NCI-H2196 (cell line): ENCODE measurements at regions not wholly inside any gene's neighbourhood (a gene's known extent, or its start where the extent isn't known, plus 50 kb on each side); places are given as distances from the start of the nearest gene placed in this dataset.
"Not testable (repeated sequence)": the region's sequence is repeated elsewhere in the genome, so short reads cannot be mapped to it uniquely, and the experiment has no call there.

Experiments
- DNase-seq: peaks from one replicate; lab custom pipeline; 2025; ENCODE audit not compliant: unreplicated experiment; lab: John Stamatoyannopoulos, UW

- no peak for DNase-seq
Observed at GRCh38 chr5:117568126-117568525, 993.5 kb upstream of the SEMA6A start.

- no peak for DNase-seq
Observed at GRCh38 chr5:117562647-117563046, 988.0 kb upstream of the SEMA6A start.

- DNase-seq = no peak
Observed at GRCh38 chr5:117561531-117561930, 986.9 kb upstream of the SEMA6A start.

- DNase-seq = no peak
Observed at GRCh38 chr5:117559005-117559844, 984.6 kb upstream of the SEMA6A start.

- DNase-seq = no peak
Observed at GRCh38 chr5:117551236-117551635, 976.6 kb upstream of the SEMA6A start.

GRCh38 chr5:117547192-117547591 lies 972.6 kb upstream of the SEMA6A start:
- no peak for DNase-seq

GRCh38 chr5:117539692-117540091 lies 965.1 kb upstream of the SEMA6A start:
- no peak for DNase-seq

GRCh38 chr5:117533792-117534191 lies 959.2 kb upstream of the SEMA6A start:
- no peak for DNase-seq

GRCh38 chr5:117533051-117533670 lies 958.5 kb upstream of the SEMA6A start:
- DNase-seq = not testable (repeated sequence)

GRCh38 chr5:117519957-117520500 lies 945.4 kb upstream of the SEMA6A start:
- no peak for DNase-seq

GRCh38 chr5:117504305-117504704 lies 929.7 kb upstream of the SEMA6A start:
- DNase-seq = no peak

GRCh38 chr5:117497601-117498000 lies 923.0 kb upstream of the SEMA6A start:
- no peak for DNase-seq

- DNase-seq = no peak
Observed at GRCh38 chr5:117496801-117497200, 922.2 kb upstream of the SEMA6A start.

- no peak for DNase-seq
Observed at GRCh38 chr5:117494188-117494587, 919.6 kb upstream of the SEMA6A start.

GRCh38 chr5:117488976-117489500 lies 914.4 kb upstream of the SEMA6A start:
- no peak for DNase-seq

- DNase-seq = no peak
Observed at GRCh38 chr5:117487556-117487955, 912.9 kb upstream of the SEMA6A start.

- DNase-seq = no peak
Observed at GRCh38 chr5:117486879-117487391, 912.3 kb upstream of the SEMA6A start.

GRCh38 chr5:117486261-117486660 lies 911.6 kb upstream of the SEMA6A start:
- DNase-seq = no peak

GRCh38 chr5:117475919-117476318 lies 901.3 kb upstream of the SEMA6A start:
- DNase-seq = no peak

- no peak for DNase-seq
Observed at GRCh38 chr5:117473165-117473564, 898.5 kb upstream of the SEMA6A start.

- DNase-seq = no peak
Observed at GRCh38 chr5:117463881-117464570, 889.4 kb upstream of the SEMA6A start.
